GM20000 (cell line): ENCODE measurements at regions not wholly inside any gene's neighbourhood (a gene's known extent, or its start where the extent isn't known, plus 50 kb on each side); places are given as distances from the start of the nearest gene placed in this dataset.

Experiments used
- DNase-seq: peaks from one replicate; pipeline ENCODE4 v3.0.0; 2012; ENCODE audit warnings: low spot score
- TF ChIP-seq, protein P1 (sequence below): IDR thresholded peaks from 2 replicates; pipeline ENCODE4 v1.5.1; 2012; ENCODE audit warnings: mild to moderate bottlenecking, control low read depth; ENCODE audit errors: extremely low read depth, missing control alignments

GRCh38 chr13:87344176-87344575 is 327.0 kb upstream of the SLITRK5 start:
- DNase-seq: no peak
- TF ChIP-seq, protein P1, sequence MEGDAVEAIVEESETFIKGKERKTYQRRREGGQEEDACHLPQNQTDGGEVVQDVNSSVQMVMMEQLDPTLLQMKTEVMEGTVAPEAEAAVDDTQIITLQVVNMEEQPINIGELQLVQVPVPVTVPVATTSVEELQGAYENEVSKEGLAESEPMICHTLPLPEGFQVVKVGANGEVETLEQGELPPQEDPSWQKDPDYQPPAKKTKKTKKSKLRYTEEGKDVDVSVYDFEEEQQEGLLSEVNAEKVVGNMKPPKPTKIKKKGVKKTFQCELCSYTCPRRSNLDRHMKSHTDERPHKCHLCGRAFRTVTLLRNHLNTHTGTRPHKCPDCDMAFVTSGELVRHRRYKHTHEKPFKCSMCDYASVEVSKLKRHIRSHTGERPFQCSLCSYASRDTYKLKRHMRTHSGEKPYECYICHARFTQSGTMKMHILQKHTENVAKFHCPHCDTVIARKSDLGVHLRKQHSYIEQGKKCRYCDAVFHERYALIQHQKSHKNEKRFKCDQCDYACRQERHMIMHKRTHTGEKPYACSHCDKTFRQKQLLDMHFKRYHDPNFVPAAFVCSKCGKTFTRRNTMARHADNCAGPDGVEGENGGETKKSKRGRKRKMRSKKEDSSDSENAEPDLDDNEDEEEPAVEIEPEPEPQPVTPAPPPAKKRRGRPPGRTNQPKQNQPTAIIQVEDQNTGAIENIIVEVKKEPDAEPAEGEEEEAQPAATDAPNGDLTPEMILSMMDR: no peak

DNA sequence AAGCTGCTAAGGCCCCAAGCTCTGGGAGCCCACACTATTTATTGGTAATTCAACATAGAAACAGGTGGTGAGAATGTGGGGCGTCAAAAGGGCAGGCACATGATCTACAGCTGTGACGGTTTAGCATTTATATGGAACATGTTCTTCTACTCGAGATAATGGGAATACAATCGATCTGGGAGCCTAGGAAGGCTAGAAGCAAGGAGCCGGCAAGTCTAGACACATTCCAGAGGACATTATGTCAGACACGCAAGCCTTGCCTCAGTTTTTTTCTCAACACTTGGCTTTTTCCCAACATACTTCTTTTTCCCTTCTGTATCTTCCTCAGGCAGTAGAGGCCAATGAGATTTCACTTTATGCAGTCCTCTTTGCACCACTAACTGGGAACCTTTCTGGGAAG is 315.7 kb upstream of the SLITRK5 start:
- DNase-seq: no peak

DNA sequence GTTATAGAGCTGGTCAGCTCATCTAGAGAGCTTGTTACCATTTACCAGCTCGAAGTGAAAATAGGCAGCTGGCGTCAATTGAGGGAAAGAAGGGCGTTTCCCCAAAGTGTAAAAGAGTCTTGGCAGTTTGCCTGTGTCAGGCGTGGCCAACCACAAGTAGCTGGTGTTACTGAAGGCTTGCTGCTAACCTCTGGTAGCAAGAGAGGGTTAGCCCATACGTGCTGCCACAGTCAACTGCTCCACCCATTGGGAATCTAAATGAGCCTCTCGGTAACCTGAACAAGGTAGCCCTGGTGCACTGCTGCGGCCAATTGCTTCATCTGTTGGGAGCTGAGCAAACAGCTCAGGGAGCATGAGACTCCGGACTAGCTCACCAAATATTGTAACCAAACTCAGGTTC is 314.9 kb upstream of the SLITRK5 start:
- no peak for DNase-seq
- TF ChIP-seq, protein P1: no peak

More for the DNA sequence above, 315.7 kb upstream of the SLITRK5 start:
- TF ChIP-seq, protein P1: no peak

- DNase-seq: no peak
Measured at GRCh38 chr13:87358319-87358718, 312.9 kb upstream of the SLITRK5 start.

GRCh38 chr13:87361216-87361615 is 310.0 kb upstream of the SLITRK5 start:
- no peak for DNase-seq
- TF ChIP-seq, protein P1: no peak

More at GRCh38 chr13:87358319-87358718, 312.9 kb upstream of the SLITRK5 start:
- TF ChIP-seq, protein P1: no peak

- TF ChIP-seq, protein P1: no peak
- no peak for DNase-seq
Measured at GRCh38 chr13:87368639-87369038, 302.5 kb upstream of the SLITRK5 start.

- DNase-seq: no peak
- TF ChIP-seq, protein P1: no peak
Measured at GRCh38 chr13:87376081-87376480, 295.1 kb upstream of the SLITRK5 start.
